Stimulated activated CD4-positive, alpha-beta T cell treated with anti-CD3 and anti-CD28 coated beads, Interleukin-1b, Interleukin-23, amount 100 ng/mL, for 24 hours (primary cell): ENCODE measurements at regions not wholly inside any gene's neighbourhood (a gene's known extent, or its start where the extent isn't known, plus 50 kb on each side); places are given as distances from the start of the nearest gene placed in this dataset.

Source experiments
- DNase-seq, 4 experiments: peaks; one replicate each; pipeline ENCODE4 v3.0.0-alpha.2; 2020; ENCODE audit warnings: low read depth in 4 of 4, low spot score in 1 of 4

- DNase-seq, result no peak
Observed at GRCh38 chr14:36083317-36083716, 93.2 kb downstream of the PTCSC3 start.

GRCh38 chr14:36078080-36078479 is 98.4 kb downstream of the PTCSC3 start:
- DNase-seq, result no peak

- no peak for DNase-seq
Observed at GRCh38 chr14:36076197-36076596, 100.3 kb downstream of the PTCSC3 start.

GRCh38 chr14:36075203-36075602 is 101.3 kb downstream of the PTCSC3 start:
- DNase-seq, result no peak

GRCh38 chr14:36070720-36071043 is 105.8 kb downstream of the PTCSC3 start:
- no peak for DNase-seq

GRCh38 chr14:36070031-36070719 is 106.3 kb downstream of the PTCSC3 start:
- peak in 2 of 4 experiments; percentile 5 to 15 for DNase-seq

GRCh38 chr14:36069535-36069900 is 107.0 kb downstream of the PTCSC3 start:
- DNase-seq, result peak in 2 of 4 experiments; percentile 3 to 8

GRCh38 chr14:36068777-36069534 is 107.6 kb downstream of the PTCSC3 start:
- no peak for DNase-seq

- DNase-seq, result no peak
Observed at GRCh38 chr14:36067428-36068187, 108.9 kb downstream of the PTCSC3 start.

GRCh38 chr14:36066636-36067035 is 109.9 kb downstream of the PTCSC3 start:
- no peak for DNase-seq

GRCh38 chr14:36065831-36066230 is 110.7 kb downstream of the PTCSC3 start:
- DNase-seq, result no peak

- no peak for DNase-seq
Observed at GRCh38 chr14:36059531-36059930, 117.0 kb downstream of the PTCSC3 start.

GRCh38 chr14:36057452-36058116 is 118.9 kb downstream of the PTCSC3 start:
- DNase-seq, result no peak

- no peak for DNase-seq
Observed at GRCh38 chr14:36056845-36057244, 119.7 kb downstream of the PTCSC3 start.

GRCh38 chr14:36055681-36056225 is 120.8 kb downstream of the PTCSC3 start:
- DNase-seq, result no peak

GRCh38 chr14:36055052-36055378 is 121.5 kb downstream of the PTCSC3 start:
- DNase-seq, result no peak

GRCh38 chr14:36054353-36055051 is 122.0 kb downstream of the PTCSC3 start:
- DNase-seq, result no peak

- no peak for DNase-seq
Observed at GRCh38 chr14:36052681-36053080, 123.8 kb downstream of the PTCSC3 start.

- DNase-seq, result no peak
Observed at GRCh38 chr14:36052063-36052462, 124.5 kb downstream of the PTCSC3 start.

GRCh38 chr14:36048667-36049066 is 127.9 kb downstream of the PTCSC3 start:
- DNase-seq, result no peak

GRCh38 chr14:36047912-36048311 is 128.6 kb downstream of the PTCSC3 start:
- DNase-seq, result no peak
